GM12878 (cell line): ENCODE measurements at regions not wholly inside any gene's neighbourhood (a gene's known extent, or its start where the extent isn't known, plus 50 kb on each side); places are given as distances from the start of the nearest gene placed in this dataset.

ENCODE experiments used
- ASH2L ChIP-seq: fragments of 300-600, 200-600 bp; sonication (generic); IDR thresholded peaks from 2 replicates; pipeline ENCODE4 v1.6.1; 2017; ENCODE audit warnings: low read depth, mild to moderate bottlenecking, borderline replicate concordance
- BCL3 ChIP-seq: IDR thresholded peaks from 2 replicates; pipeline ENCODE4 v1.6.1; 2011; ENCODE audit warnings: borderline replicate concordance, low read depth, mild to moderate bottlenecking, moderate library complexity, low read length; ENCODE audit not compliant: insufficient read depth, poor library complexity, severe bottlenecking
- BCLAF1 ChIP-seq: fragments of 450-650 bp; IDR thresholded peaks from 2 replicates; pipeline ENCODE4 v1.6.1; 2017; ENCODE audit warnings: antibody characterized with exemption, mild to moderate bottlenecking, moderate library complexity
- EP300 ChIP-seq, 2 experiments: fragments of 150-350 bp in 1 of 2; IDR thresholded peaks; 2 replicates each; pipeline ENCODE4 v1.6.1; 2011 to 2012; ENCODE audit warnings: low read depth in 2 of 2, low read length in 2 of 2, borderline replicate concordance in 1 of 2, improper control_type of control experiment in 1 of 2, inconsistent platforms in 1 of 2; ENCODE audit not compliant: control insufficient read depth in 1 of 2
- EZH2 ChIP-seq: IDR thresholded peaks from 2 replicates; pipeline ENCODE4 v1.6.1; 2012; ENCODE audit warnings: low read depth, mild to moderate bottlenecking, control low read depth, inconsistent platforms, low read length, borderline replicate concordance; ENCODE audit not compliant: control insufficient read depth
- FOXM1 ChIP-seq: IDR thresholded peaks from 2 replicates; pipeline ENCODE4 v1.6.1; 2012; ENCODE audit warnings: low read depth, mild to moderate bottlenecking, inconsistent platforms, low read length, moderate library complexity
- GABPA ChIP-seq: IDR thresholded peaks from 2 replicates; pipeline ENCODE4 v1.6.1; 2014; ENCODE audit warnings: antibody characterized with exemption, low read depth, mild to moderate bottlenecking, inconsistent platforms
- POU2F2 ChIP-seq: IDR thresholded peaks from 3 replicates; pipeline ENCODE4 v1.6.1; 2011; ENCODE audit warnings: low read depth, mild to moderate bottlenecking, low read length, borderline replicate concordance
- TF ChIP-seq, protein P1 (sequence below), 3 experiments: IDR thresholded peaks in 2 of 3; conservative IDR thresholded peaks in 1 of 3; 2 replicates each; pipeline ENCODE4 v1.5.1; 2011; ENCODE audit warnings: low read depth in 3 of 3, low read length in 3 of 3, mild to moderate bottlenecking in 3 of 3, control low read depth in 2 of 3, moderate library complexity in 2 of 3, inconsistent platforms in 1 of 3, mixed read lengths in 1 of 3; ENCODE audit not compliant: control insufficient read depth in 2 of 3, insufficient read depth in 1 of 3; ENCODE audit errors: extremely low read depth in 1 of 3
- TF ChIP-seq, protein P2 (sequence below): IDR thresholded peaks from 2 replicates; pipeline ENCODE4 v1.6.1; 2011; ENCODE audit warnings: low read depth, low read length, improper control_type of control experiment, borderline replicate concordance
- TF ChIP-seq, protein P3 (sequence below): IDR thresholded peaks from 2 replicates; pipeline ENCODE4 v1.6.1; 2011; ENCODE audit warnings: borderline replicate concordance, low read depth, mild to moderate bottlenecking, moderate library complexity, mixed read lengths, low read length; ENCODE audit not compliant: insufficient read depth; ENCODE audit errors: extremely low read length

- TF ChIP-seq, protein P1, sequence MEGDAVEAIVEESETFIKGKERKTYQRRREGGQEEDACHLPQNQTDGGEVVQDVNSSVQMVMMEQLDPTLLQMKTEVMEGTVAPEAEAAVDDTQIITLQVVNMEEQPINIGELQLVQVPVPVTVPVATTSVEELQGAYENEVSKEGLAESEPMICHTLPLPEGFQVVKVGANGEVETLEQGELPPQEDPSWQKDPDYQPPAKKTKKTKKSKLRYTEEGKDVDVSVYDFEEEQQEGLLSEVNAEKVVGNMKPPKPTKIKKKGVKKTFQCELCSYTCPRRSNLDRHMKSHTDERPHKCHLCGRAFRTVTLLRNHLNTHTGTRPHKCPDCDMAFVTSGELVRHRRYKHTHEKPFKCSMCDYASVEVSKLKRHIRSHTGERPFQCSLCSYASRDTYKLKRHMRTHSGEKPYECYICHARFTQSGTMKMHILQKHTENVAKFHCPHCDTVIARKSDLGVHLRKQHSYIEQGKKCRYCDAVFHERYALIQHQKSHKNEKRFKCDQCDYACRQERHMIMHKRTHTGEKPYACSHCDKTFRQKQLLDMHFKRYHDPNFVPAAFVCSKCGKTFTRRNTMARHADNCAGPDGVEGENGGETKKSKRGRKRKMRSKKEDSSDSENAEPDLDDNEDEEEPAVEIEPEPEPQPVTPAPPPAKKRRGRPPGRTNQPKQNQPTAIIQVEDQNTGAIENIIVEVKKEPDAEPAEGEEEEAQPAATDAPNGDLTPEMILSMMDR (IDR thresholded peaks at IDR 0.05 in 2 of 3, conservative IDR thresholded peaks at IDR 0.05 in 1 of 3; ENCODE audit: control insufficient read depth in 2 of 3, extremely low read depth in 1 of 3, insufficient read depth in 1 of 3, low read depth in 3 of 3, low read length in 3 of 3): no peak
- TF ChIP-seq, protein P2, sequence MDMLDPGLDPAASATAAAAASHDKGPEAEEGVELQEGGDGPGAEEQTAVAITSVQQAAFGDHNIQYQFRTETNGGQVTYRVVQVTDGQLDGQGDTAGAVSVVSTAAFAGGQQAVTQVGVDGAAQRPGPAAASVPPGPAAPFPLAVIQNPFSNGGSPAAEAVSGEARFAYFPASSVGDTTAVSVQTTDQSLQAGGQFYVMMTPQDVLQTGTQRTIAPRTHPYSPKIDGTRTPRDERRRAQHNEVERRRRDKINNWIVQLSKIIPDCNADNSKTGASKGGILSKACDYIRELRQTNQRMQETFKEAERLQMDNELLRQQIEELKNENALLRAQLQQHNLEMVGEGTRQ: no peak
- no peak for TF ChIP-seq BCLAF1
- TF ChIP-seq FOXM1: no peak
- TF ChIP-seq EP300 (IDR thresholded peaks at IDR 0.05; ENCODE audit: borderline replicate concordance in 1 of 2, control insufficient read depth in 1 of 2, low read depth in 2 of 2, low read length in 2 of 2): no peak
- TF ChIP-seq, protein P3, sequence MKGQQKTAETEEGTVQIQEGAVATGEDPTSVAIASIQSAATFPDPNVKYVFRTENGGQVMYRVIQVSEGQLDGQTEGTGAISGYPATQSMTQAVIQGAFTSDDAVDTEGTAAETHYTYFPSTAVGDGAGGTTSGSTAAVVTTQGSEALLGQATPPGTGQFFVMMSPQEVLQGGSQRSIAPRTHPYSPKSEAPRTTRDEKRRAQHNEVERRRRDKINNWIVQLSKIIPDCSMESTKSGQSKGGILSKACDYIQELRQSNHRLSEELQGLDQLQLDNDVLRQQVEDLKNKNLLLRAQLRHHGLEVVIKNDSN: no peak
- TF ChIP-seq BCL3: no peak
- no peak for TF ChIP-seq EZH2
- no peak for TF ChIP-seq ASH2L
- no peak for TF ChIP-seq POU2F2
- TF ChIP-seq GABPA: no peak
Measured at GRCh38 chr9:87216897-87217455, 269.7 kb upstream of the GAS1 start.
